GM19025 (cell line): ENCODE measurements at regions not wholly inside any gene's neighbourhood (a gene's known extent, or its start where the extent isn't known, plus 50 kb on each side); places are given as distances from the start of the nearest gene placed in this dataset.

Source experiments
- ATAC-seq: cut with Tn5 transposase; IDR thresholded peaks from one replicate; pipeline ENCODE4 v1.9.1; 2021; ENCODE audit warnings: mild to moderate bottlenecking, low read depth, moderate library complexity; ENCODE audit not compliant: unreplicated experiment

- no peak for ATAC-seq
Measured at GRCh38 chr12:116453631-116454030, 105.5 kb upstream of the MAP1LC3B2 start.

- ATAC-seq = no peak
Measured at GRCh38 chr12:116454076-116454475, 105.1 kb upstream of the MAP1LC3B2 start.

GRCh38 chr12:116454950-116455447 lies 104.2 kb upstream of the MAP1LC3B2 start:
- ATAC-seq = no peak

- no peak for ATAC-seq
Measured at GRCh38 chr12:116455540-116456329, 103.4 kb upstream of the MAP1LC3B2 start.

- ATAC-seq = no peak
Measured at GRCh38 chr12:116456330-116457082, 102.7 kb upstream of the MAP1LC3B2 start.

- ATAC-seq = no peak
Measured at GRCh38 chr12:116458492-116458891, 100.7 kb upstream of the MAP1LC3B2 start.

- no peak for ATAC-seq
Measured at GRCh38 chr12:116459011-116459875, 99.9 kb upstream of the MAP1LC3B2 start.

- ATAC-seq = no peak
Measured at GRCh38 chr12:116459916-116460663, 99.1 kb upstream of the MAP1LC3B2 start.

- ATAC-seq = no peak
Measured at GRCh38 chr12:116461060-116461459, 98.1 kb upstream of the MAP1LC3B2 start.

- no peak for ATAC-seq
Measured at GRCh38 chr12:116463366-116463765, 95.8 kb upstream of the MAP1LC3B2 start.

GRCh38 chr12:116465407-116465806 lies 93.8 kb upstream of the MAP1LC3B2 start:
- ATAC-seq = no peak

- no peak for ATAC-seq
Measured at GRCh38 chr12:116465856-116466255, 93.3 kb upstream of the MAP1LC3B2 start.

- no peak for ATAC-seq
Measured at GRCh38 chr12:116466536-116466935, 92.6 kb upstream of the MAP1LC3B2 start.

- ATAC-seq = no peak
Measured at GRCh38 chr12:116469344-116469743, 89.8 kb upstream of the MAP1LC3B2 start.

GRCh38 chr12:116471544-116471943 lies 87.6 kb upstream of the MAP1LC3B2 start:
- ATAC-seq = no peak

- ATAC-seq = no peak
Measured at GRCh38 chr12:116472193-116472592, 87.0 kb upstream of the MAP1LC3B2 start.

GRCh38 chr12:116473416-116473815 lies 85.8 kb upstream of the MAP1LC3B2 start:
- no peak for ATAC-seq

- ATAC-seq = no peak
Measured at GRCh38 chr12:116474331-116474730, 84.8 kb upstream of the MAP1LC3B2 start.

GRCh38 chr12:116474899-116475298 lies 84.3 kb upstream of the MAP1LC3B2 start:
- ATAC-seq = no peak

GRCh38 chr12:116476227-116476822 lies 82.9 kb upstream of the MAP1LC3B2 start:
- ATAC-seq = no peak
